HEK293 (cell line): ENCODE measurements at regions not wholly inside any gene's neighbourhood (a gene's known extent, or its start where the extent isn't known, plus 50 kb on each side); places are given as distances from the start of the nearest gene placed in this dataset.

ENCODE experiments used
- GFI1B ChIP-seq: fragments of 450-650 bp; formaldehyde crosslinking; IDR thresholded peaks from 2 replicates; pipeline ENCODE4 v1.5.1; 2016; ENCODE audit warnings: missing biosample characterization, missing genetic modification characterization
- GLI2 ChIP-seq: fragments of 450-650 bp; formaldehyde crosslinking; IDR thresholded peaks from 2 replicates; pipeline ENCODE4; 2017; ENCODE audit warnings: missing biosample characterization, missing genetic modification characterization, low read depth, borderline replicate concordance
- KLF16 ChIP-seq: fragments of 450-650 bp; formaldehyde crosslinking; IDR thresholded peaks from 2 replicates; pipeline ENCODE4 v1.5.1; 2017; ENCODE audit warnings: missing biosample characterization, missing genetic modification characterization
- OSR2 ChIP-seq: fragments of 450-650 bp; formaldehyde crosslinking; IDR thresholded peaks from 2 replicates; pipeline ENCODE4 v1.5.1; 2016; ENCODE audit warnings: missing biosample characterization, missing genetic modification characterization
- YY1 ChIP-seq: fragments of 450-650 bp; formaldehyde crosslinking; IDR thresholded peaks from 2 replicates; pipeline ENCODE4 v1.5.1; 2018; ENCODE audit warnings: missing biosample characterization, missing genetic modification characterization
- ZBTB11 ChIP-seq: fragments of 450-650 bp; formaldehyde crosslinking; conservative IDR thresholded peaks from 2 replicates; pipeline ENCODE4 v1.5.1; 2016; ENCODE audit warnings: low read depth, missing biosample characterization, missing genetic modification characterization
- ZBTB20 ChIP-seq: fragments of 450-650 bp; formaldehyde crosslinking; IDR thresholded peaks from 2 replicates; pipeline ENCODE4 v1.5.1; 2016; ENCODE audit warnings: missing biosample characterization, missing genetic modification characterization
- ZFP3 ChIP-seq: fragments of 450-650 bp; formaldehyde crosslinking; IDR thresholded peaks from 2 replicates; pipeline ENCODE4 v1.5.1; 2016; ENCODE audit warnings: low read depth, missing biosample characterization, missing genetic modification characterization
- ZFP69B ChIP-seq: fragments of 450-650 bp; formaldehyde crosslinking; IDR thresholded peaks from 2 replicates; pipeline ENCODE4 v1.5.1; 2016; ENCODE audit warnings: missing biosample characterization, missing genetic modification characterization
- ZNF155 ChIP-seq: fragments of 450-650 bp; formaldehyde crosslinking; IDR thresholded peaks from 2 replicates; pipeline ENCODE4 v1.5.1; 2016; ENCODE audit warnings: missing biosample characterization, missing genetic modification characterization
- ZNF18 ChIP-seq: fragments of 450-650 bp; formaldehyde crosslinking; IDR thresholded peaks from 2 replicates; pipeline ENCODE4 v1.5.1; 2016; ENCODE audit warnings: missing biosample characterization, missing genetic modification characterization
- ZNF223 ChIP-seq: fragments of 450-650 bp; formaldehyde crosslinking; IDR thresholded peaks from 2 replicates; pipeline ENCODE4 v1.5.1; 2016; ENCODE audit warnings: missing biosample characterization, missing genetic modification characterization
- ZNF239 ChIP-seq: fragments of 450-650 bp; formaldehyde crosslinking; IDR thresholded peaks from 2 replicates; pipeline ENCODE4 v1.5.1; 2016; ENCODE audit warnings: missing biosample characterization, missing genetic modification characterization
- ZNF274 ChIP-seq, 2 experiments: fragments of 200-500 bp in 1 of 2; fragments of 450-650 bp in 1 of 2; sonication (Bioruptor generic) in 1 of 2; formaldehyde crosslinking in 1 of 2; IDR thresholded peaks; 2 replicates each; pipeline versions ENCODE4 v1.5.1 to v1.6.1; 2014 to 2016; ENCODE audit warnings: borderline replicate concordance in 1 of 2, inconsistent platforms in 1 of 2, low read length in 1 of 2, missing biosample characterization in 1 of 2, missing genetic modification characterization in 1 of 2
- ZNF302 ChIP-seq: fragments of 450-650 bp; formaldehyde crosslinking; IDR thresholded peaks from 2 replicates; pipeline ENCODE4 v1.5.1; 2016; ENCODE audit warnings: missing biosample characterization, missing genetic modification characterization, low read depth
- ZNF335 ChIP-seq: fragments of 450-650 bp; formaldehyde crosslinking; conservative IDR thresholded peaks from 2 replicates; pipeline ENCODE4 v1.5.1; 2016; ENCODE audit warnings: missing biosample characterization, missing genetic modification characterization
- ZNF561 ChIP-seq: fragments of 450-650 bp; IDR thresholded peaks from 2 replicates; pipeline ENCODE4 v1.5.1; 2018; ENCODE audit warnings: missing biosample characterization, missing genetic modification characterization, borderline replicate concordance
- ZNF600 ChIP-seq: fragments of 450-650 bp; formaldehyde crosslinking; IDR thresholded peaks from 2 replicates; pipeline ENCODE4 v1.5.1; 2016; ENCODE audit warnings: missing biosample characterization, missing genetic modification characterization
- ZNF623 ChIP-seq: fragments of 450-650 bp; formaldehyde crosslinking; IDR thresholded peaks from 2 replicates; pipeline ENCODE4 v1.5.1; 2016; ENCODE audit warnings: missing biosample characterization, missing genetic modification characterization
- ZNF624 ChIP-seq: fragments of 450-650 bp; formaldehyde crosslinking; IDR thresholded peaks from 2 replicates; pipeline ENCODE4 v1.5.1; 2017; ENCODE audit warnings: missing biosample characterization, missing genetic modification characterization
- TF ChIP-seq, protein P1 (sequence below): fragments of 450-650 bp; formaldehyde crosslinking; conservative IDR thresholded peaks from 2 replicates; pipeline ENCODE4 v1.5.1; 2016; ENCODE audit warnings: low read depth, missing biosample characterization, missing genetic modification characterization
- TF ChIP-seq, protein P2 (sequence below): fragments of 450-650 bp; formaldehyde crosslinking; IDR thresholded peaks from 2 replicates; pipeline ENCODE4 v1.5.1; 2016; ENCODE audit warnings: missing biosample characterization, missing genetic modification characterization
- TF ChIP-seq, protein P3 (sequence below): fragments of 450-650 bp; formaldehyde crosslinking; IDR thresholded peaks from 2 replicates; pipeline ENCODE4 v1.5.1; 2016; ENCODE audit warnings: missing biosample characterization, missing genetic modification characterization
- TF ChIP-seq, protein P4 (sequence below): fragments of 450-650 bp; formaldehyde crosslinking; IDR thresholded peaks from 2 replicates; pipeline ENCODE4 v1.5.1; 2017; ENCODE audit warnings: missing biosample characterization, missing genetic modification characterization

DNA sequence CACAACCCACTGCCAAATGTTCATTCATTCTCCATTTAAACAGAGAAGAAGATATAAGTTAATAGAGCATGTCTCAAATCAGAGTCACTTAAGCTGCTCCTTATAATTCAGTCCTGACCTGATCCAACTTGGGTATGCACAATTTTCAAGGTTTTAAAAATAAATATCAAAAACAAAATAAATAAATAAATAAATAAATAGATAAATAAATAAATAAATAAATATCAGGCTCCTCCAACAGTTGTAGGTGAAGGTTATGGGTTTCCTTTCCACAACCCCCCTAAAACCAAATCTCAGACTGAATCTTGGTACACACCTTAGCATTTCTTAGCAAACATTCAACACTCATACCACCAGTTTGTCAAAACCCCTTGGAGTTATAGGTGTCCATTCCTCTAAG, 204.4 kb downstream of the PARM1 start (continued):
- TF ChIP-seq, protein P1, sequence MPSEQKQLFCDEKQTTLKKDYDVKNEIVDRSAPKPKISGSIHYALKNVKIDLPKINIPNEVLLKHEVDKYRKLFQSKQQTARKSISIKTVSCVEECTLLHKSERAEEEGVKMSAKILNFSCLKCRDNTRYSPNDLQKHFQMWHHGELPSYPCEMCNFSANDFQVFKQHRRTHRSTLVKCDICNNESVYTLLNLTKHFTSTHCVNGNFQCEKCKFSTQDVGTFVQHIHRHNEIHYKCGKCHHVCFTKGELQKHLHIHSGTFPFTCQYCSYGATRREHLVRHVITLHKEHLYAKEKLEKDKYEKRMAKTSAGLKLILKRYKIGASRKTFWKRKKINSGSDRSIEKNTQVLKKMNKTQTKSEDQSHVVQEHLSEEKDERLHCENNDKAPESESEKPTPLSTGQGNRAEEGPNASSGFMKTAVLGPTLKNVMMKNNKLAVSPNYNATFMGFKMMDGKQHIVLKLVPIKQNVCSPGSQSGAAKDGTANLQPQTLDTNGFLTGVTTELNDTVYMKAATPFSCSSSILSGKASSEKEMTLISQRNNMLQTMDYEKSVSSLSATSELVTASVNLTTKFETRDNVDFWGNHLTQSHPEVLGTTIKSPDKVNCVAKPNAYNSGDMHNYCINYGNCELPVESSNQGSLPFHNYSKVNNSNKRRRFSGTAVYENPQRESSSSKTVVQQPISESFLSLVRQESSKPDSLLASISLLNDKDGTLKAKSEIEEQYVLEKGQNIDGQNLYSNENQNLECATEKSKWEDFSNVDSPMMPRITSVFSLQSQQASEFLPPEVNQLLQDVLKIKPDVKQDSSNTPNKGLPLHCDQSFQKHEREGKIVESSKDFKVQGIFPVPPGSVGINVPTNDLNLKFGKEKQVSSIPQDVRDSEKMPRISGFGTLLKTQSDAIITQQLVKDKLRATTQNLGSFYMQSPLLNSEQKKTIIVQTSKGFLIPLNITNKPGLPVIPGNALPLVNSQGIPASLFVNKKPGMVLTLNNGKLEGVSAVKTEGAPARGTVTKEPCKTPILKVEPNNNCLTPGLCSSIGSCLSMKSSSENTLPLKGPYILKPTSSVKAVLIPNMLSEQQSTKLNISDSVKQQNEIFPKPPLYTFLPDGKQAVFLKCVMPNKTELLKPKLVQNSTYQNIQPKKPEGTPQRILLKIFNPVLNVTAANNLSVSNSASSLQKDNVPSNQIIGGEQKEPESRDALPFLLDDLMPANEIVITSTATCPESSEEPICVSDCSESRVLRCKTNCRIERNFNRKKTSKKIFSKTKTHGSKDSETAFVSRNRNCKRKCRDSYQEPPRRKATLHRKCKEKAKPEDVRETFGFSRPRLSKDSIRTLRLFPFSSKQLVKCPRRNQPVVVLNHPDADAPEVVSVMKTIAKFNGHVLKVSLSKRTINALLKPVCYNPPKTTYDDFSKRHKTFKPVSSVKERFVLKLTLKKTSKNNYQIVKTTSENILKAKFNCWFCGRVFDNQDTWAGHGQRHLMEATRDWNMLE (tag by site-specific recombination): peak; percentile 74
- TF ChIP-seq ZNF302 (tag by site-specific recombination) (no peak), ZFP69B (no peak), ZNF623 (tag by site-specific recombination) (peak; percentile 30), GLI2 (tag by site-specific recombination) (no peak), ZNF223 (tag by site-specific recombination) (no peak), ZBTB11 (tag by site-specific recombination) (peak; percentile 37; the same call in 1 of the 2 replicates), OSR2 (tag by site-specific recombination) (no peak), ZNF561 (tag by site-specific recombination) (no peak), ZBTB20 (tag by site-specific recombination) (no peak), GFI1B (tag by site-specific recombination) (no peak), ZNF18 (no peak), ZNF155 (tag by site-specific recombination) (no peak), ZNF239 (no peak), ZNF600 (tag by site-specific recombination) (no peak), ZFP3 (tag by site-specific recombination) (no peak), ZNF335 (tag by site-specific recombination) (no peak), ZNF274 (IDR thresholded peaks at IDR 0.05; ENCODE audit: low read length) (no peak), ZNF274 (tag by site-specific recombination; IDR thresholded peaks at IDR 0.05; ENCODE audit: borderline replicate concordance) (no peak), YY1 (tag by site-specific recombination) (no peak), ZNF624 (tag by site-specific recombination) (no peak), KLF16 (tag by site-specific recombination) (no peak)
- TF ChIP-seq, protein P2, sequence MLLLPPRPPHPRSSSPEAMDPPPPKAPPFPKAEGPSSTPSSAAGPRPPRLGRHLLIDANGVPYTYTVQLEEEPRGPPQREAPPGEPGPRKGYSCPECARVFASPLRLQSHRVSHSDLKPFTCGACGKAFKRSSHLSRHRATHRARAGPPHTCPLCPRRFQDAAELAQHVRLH (tag by site-specific recombination): no peak
- TF ChIP-seq, protein P3, sequence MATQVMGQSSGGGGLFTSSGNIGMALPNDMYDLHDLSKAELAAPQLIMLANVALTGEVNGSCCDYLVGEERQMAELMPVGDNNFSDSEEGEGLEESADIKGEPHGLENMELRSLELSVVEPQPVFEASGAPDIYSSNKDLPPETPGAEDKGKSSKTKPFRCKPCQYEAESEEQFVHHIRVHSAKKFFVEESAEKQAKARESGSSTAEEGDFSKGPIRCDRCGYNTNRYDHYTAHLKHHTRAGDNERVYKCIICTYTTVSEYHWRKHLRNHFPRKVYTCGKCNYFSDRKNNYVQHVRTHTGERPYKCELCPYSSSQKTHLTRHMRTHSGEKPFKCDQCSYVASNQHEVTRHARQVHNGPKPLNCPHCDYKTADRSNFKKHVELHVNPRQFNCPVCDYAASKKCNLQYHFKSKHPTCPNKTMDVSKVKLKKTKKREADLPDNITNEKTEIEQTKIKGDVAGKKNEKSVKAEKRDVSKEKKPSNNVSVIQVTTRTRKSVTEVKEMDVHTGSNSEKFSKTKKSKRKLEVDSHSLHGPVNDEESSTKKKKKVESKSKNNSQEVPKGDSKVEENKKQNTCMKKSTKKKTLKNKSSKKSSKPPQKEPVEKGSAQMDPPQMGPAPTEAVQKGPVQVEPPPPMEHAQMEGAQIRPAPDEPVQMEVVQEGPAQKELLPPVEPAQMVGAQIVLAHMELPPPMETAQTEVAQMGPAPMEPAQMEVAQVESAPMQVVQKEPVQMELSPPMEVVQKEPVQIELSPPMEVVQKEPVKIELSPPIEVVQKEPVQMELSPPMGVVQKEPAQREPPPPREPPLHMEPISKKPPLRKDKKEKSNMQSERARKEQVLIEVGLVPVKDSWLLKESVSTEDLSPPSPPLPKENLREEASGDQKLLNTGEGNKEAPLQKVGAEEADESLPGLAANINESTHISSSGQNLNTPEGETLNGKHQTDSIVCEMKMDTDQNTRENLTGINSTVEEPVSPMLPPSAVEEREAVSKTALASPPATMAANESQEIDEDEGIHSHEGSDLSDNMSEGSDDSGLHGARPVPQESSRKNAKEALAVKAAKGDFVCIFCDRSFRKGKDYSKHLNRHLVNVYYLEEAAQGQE: peak; percentile 34; the same call in 1 of the 2 replicates
- TF ChIP-seq, protein P4, sequence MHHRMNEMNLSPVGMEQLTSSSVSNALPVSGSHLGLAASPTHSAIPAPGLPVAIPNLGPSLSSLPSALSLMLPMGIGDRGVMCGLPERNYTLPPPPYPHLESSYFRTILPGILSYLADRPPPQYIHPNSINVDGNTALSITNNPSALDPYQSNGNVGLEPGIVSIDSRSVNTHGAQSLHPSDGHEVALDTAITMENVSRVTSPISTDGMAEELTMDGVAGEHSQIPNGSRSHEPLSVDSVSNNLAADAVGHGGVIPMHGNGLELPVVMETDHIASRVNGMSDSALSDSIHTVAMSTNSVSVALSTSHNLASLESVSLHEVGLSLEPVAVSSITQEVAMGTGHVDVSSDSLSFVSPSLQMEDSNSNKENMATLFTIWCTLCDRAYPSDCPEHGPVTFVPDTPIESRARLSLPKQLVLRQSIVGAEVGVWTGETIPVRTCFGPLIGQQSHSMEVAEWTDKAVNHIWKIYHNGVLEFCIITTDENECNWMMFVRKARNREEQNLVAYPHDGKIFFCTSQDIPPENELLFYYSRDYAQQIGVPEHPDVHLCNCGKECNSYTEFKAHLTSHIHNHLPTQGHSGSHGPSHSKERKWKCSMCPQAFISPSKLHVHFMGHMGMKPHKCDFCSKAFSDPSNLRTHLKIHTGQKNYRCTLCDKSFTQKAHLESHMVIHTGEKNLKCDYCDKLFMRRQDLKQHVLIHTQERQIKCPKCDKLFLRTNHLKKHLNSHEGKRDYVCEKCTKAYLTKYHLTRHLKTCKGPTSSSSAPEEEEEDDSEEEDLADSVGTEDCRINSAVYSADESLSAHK: no peak
